ENCODE measurements at regions not wholly inside any gene's neighbourhood (a gene's known extent, or its start where the extent isn't known, plus 50 kb on each side); places are given as distances from the start of the nearest gene placed in this dataset.

- Histone ChIP-seq H4K91ac (replicated peaks; ENCODE audit: insufficient read length, low read length) (no peak overlapping the region), H4K8ac (ENCODE audit: extremely low read depth, insufficient read depth, low read length) (no peak overlapping the region), H3K56ac (replicated peaks; ENCODE audit: insufficient read length, low read depth, low read length) (no peak overlapping the region), H3K14ac (ENCODE audit: insufficient read length) (no peak overlapping the region), H3K4me2 (ENCODE audit: insufficient read depth in 1 of 2, low read depth in 2 of 2, low read length in 2 of 2) (no peak overlapping the region), H2AK5ac (ENCODE audit: low read depth, low read length) (no peak overlapping the region), H2AFZ (ENCODE audit: low read length) (no peak overlapping the region), H3K4me1 (replicated peaks in 1 of 4; ENCODE audit: control insufficient read depth in 3 of 4, insufficient read depth in 4 of 4, low read length in 3 of 4) (0 out of 7 replicates have a peak, but pooled peaks cover 0 to 2% (median 0%) of the 10 kb centered on the region in 4 experiments), H2BK120ac (replicated peaks; ENCODE audit: low read depth, low read length) (no peak overlapping the region), H3K36me3 (ENCODE audit: control insufficient read depth in 2 of 4, insufficient read depth in 4 of 4, low read length in 3 of 4) (no peaks in the 10 kb centered on the region), H3K9me3 (ENCODE audit: insufficient read depth in 2 of 2, low read depth in 1 of 2, low read length in 1 of 2) (no peaks in the 10 kb centered on the region), H3K23ac (ENCODE audit: insufficient read length) (no peak overlapping the region), H3K9ac (replicated peaks in 1 of 4; ENCODE audit: extremely low read depth in 1 of 4, low read depth in 3 of 4, low read length in 3 of 4) (no peak overlapping the region), H3K4me3 (ENCODE audit: extremely low read depth in 1 of 4, insufficient read depth in 2 of 4, low read depth in 3 of 4, low read length in 4 of 4) (no peak overlapping the region), H3K23me2 (ENCODE audit: low read depth, low read length) (no peaks in the 10 kb centered on the region), H4K20me1 (replicated peaks in 1 of 2; ENCODE audit: control insufficient read depth in 1 of 2, insufficient read depth in 2 of 2, low read length in 2 of 2) (no peaks in the 10 kb centered on the region), H3K18ac (ENCODE audit: extremely low read depth, low read length) (no peak overlapping the region), H3K79me1 (ENCODE audit: low read depth, low read length) (no peaks in the 10 kb centered on the region), H3K27me3 (replicated peaks in 1 of 4; ENCODE audit: control insufficient read depth in 3 of 4, extremely low read depth in 1 of 4, insufficient read depth in 3 of 4, low read length in 3 of 4) (no peaks in the 10 kb centered on the region), H2BK20ac (ENCODE audit: low read length) (no peak overlapping the region), H3K27ac (ENCODE audit: low read depth, low read length) (no peak overlapping the region), H3K4ac (replicated peaks; ENCODE audit: insufficient read length, low read depth, low read length) (no peak overlapping the region), H4K5ac (ENCODE audit: insufficient read length, low read depth, low read length) (no peak overlapping the region), H2BK5ac (ENCODE audit: low read depth, low read length) (no peak overlapping the region), H2BK12ac (ENCODE audit: low read depth, low read length) (no peak overlapping the region), H3K79me2 (ENCODE audit: control insufficient read depth in 1 of 2, insufficient read depth in 2 of 2, low read length in 2 of 2) (no peaks in the 10 kb centered on the region), H2BK15ac (ENCODE audit: low read length) (no peak overlapping the region)
- POLR2A ChIA-PET (ENCODE audit: partially characterized antibody) = no interaction called here
- TF ChIP-seq ZNF274 (IDR thresholded peaks at IDR 0.05; ENCODE audit: borderline replicate concordance, extremely low read depth, low read length) (no peak), ASH2L (IDR thresholded peaks at IDR 0.05; ENCODE audit: low read length) (no peak), HDAC2 (IDR thresholded peaks at IDR 0.05; ENCODE audit: borderline replicate concordance in 1 of 2, low read depth in 2 of 2, low read length in 2 of 2) (no peak), TAF7 (optimal IDR thresholded peaks at IDR 0.05; ENCODE audit: borderline replicate concordance, low read depth, low read length) (no peak)
- DNase-seq (ENCODE audit: low read depth in 1 of 2, low spot score in 2 of 2) = no peak
- WGBS, 2 experiments (ENCODE audit: extremely low coverage in 1 of 2, insufficient coverage in 1 of 2, insufficient read length in 1 of 2, insufficient replicate concordance in 2 of 2, low coverage in 1 of 2, low lambda C conversion rate in 2 of 2, missing lambda C conversion rate in 1 of 2) = 100% methylated on average over 1 of the region's 1 CpG; no CpG with 5 or more reads in 1 of the 2 experiments
- CTCF ChIA-PET (ENCODE audit: partially characterized antibody) = no interaction called here
- FAIRE-seq = no peak
These were observed 295.0 kb downstream of the NR4A2 start for GRCh38 chr2:156037482-156037881.

Data from H1 (cell line).